Endothelial cell of hepatic sinusoid (primary cell): ENCODE measurements at regions not wholly inside any gene's neighbourhood (a gene's known extent, or its start where the extent isn't known, plus 50 kb on each side); places are given as distances from the start of the nearest gene placed in this dataset.

Source experiments
- in situ Hi-C: cut with HindIII; loops from 2 replicates; pipeline ENCODE4 v1.10.0; 2017; ENCODE audit warnings: low sequenced_read_pairs

GRCh38 chr11:22497474-22497873 lies 128.1 kb downstream of the FANCF start:
- in situ Hi-C loops: no loop called here

GRCh38 chr11:22491555-22492225 lies 133.9 kb downstream of the FANCF start:
- in situ Hi-C loops: loop anchor here (5.0 kb wide), 1 partner anchor 69 kb away; no protein-coding TSS in a partner anchor

DNA sequence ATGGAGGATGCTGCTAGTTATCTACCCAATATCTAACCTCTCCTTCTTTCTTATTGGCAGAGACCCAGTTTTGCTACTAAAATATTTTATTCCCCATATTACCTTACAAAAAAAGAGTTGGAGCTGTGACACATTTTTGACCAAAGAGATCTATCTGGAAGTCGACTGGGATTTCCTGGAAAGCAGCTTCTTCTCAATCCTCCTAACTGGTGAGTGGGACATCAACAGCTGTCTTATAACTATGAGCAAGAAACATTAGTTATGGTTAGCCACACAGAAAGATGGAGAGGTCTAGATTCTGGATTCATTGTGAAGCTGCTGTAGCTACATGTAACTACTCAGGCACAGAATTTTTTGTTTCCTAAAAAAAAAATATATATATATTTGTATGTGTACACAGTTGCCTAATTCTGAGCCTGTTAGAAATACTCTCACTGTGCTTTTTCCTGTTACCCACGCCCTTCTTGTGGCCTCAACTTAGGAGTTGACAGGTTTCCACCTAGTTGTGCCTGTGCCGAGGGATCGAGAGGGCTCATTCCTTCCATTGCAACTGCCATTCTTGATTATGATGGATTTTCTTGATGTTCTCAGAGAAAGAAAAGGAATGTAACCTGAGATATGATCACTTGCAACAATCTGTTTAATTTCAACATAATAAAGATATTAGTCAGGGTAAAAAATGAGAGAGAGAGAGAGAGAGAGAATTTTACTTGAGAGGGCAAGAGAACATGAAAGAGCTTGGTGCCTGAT lies 142.0 kb downstream of the SLC17A6 start:
- in situ Hi-C loops: no loop called here

DNA sequence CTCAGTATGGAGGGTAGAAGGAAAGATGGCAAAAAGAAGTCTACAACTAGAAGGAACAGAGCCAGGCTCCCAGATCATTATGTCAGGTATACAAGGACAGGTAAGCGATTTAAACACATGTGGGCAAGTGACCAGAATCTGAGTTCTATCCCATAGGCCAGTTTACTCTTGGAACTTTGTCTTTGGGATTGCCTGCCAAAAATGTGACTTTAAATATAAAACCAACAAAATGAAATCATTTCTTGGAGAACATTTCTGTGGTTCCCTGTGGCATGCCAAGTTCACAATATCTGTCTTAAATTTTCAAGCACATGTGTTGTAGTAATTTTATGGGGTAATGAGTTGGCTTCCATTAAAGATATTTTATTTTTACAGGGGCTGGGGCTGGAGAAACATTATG lies 141.0 kb downstream of the SLC17A6 start:
- in situ Hi-C loops: no loop called here

- in situ Hi-C loops: no loop called here
Measured at GRCh38 chr11:22478169-22478568, 140.0 kb downstream of the SLC17A6 start.

- in situ Hi-C loops: no loop called here
Measured at GRCh38 chr11:22477312-22477711, 139.1 kb downstream of the SLC17A6 start.

GRCh38 chr11:22476589-22476988 lies 138.4 kb downstream of the SLC17A6 start:
- in situ Hi-C loops: no loop called here

DNA sequence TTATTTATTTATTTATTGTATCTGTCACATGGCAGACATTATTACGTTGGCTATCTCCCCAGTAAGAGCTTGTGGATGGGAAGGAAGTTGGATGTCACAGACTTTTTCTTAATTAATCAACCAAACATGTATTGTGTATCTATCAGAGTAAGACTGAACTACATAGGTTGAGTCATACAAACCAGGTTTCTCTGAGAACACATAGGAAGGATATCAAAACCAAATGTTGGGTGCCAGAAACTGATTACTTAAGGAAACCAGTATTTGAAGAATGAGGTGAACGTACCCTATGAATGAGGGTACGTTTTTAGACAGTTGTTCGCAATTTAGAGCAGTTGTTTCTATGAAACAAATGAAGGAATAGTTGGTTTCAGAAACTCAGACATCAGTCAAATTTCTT lies 136.4 kb downstream of the SLC17A6 start:
- in situ Hi-C loops: no loop called here

- in situ Hi-C loops: no loop called here
Measured at GRCh38 chr11:22473586-22473985, 135.4 kb downstream of the SLC17A6 start.

DNA sequence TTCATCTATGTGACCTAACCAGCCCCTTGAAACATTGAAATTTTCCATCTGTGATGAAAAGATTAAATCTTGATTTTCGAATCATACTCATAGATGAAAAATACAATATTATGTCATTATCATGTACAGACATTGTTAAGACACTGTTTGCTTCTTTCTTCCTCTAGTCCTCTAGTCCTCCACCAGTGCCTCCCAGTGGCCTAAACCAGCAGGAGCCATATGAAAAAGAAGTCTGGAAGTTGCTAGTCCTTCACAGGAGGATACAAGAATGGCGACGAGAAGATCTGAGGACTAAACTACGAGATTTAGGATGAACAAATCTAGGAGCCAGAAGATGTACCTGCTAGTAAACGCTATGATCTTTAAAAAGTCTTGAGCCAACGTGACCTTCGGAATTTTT lies 134.1 kb downstream of the SLC17A6 start:
- in situ Hi-C loops: no loop called here

DNA sequence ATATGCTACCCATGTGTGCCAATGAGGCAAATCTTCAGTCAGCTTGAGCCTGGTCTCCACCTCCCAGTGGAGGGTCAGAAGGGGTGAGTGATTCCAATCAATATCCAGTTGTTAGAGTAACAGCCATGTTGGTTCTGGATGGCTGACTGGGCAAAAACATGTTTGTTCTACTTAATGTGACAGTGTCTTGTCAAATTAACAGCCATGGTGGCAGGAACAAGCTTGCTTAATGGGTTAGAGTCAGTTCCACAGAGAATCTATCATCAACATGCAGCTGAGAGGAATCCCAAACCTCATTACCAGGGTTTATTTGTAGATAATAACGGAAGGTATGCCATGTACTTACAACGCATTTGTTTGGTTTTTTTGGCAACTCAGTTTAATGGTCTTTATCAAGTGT lies 133.2 kb downstream of the SLC17A6 start:
- in situ Hi-C loops: no loop called here

- in situ Hi-C loops: no loop called here
Measured at GRCh38 chr11:22467741-22468140, 129.6 kb downstream of the SLC17A6 start.

DNA sequence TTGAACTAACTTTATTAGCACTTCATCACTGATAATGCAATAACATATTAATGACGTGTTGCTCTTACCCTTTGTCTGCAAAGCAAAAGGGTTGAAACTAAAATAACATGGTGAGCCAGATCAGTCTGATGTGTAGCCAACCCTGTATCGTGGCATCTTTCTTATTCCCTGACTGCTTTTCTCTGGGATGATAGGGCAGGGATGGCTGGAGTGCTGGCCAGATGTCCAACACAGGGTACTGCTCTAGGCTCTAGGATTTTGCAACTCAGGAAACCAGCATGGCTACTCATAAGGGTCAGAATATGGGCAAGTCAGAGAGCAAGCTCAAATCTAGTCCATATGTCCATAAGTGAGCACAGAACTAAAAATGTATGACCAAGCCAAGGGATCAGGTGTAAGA lies 129.1 kb downstream of the SLC17A6 start:
- in situ Hi-C loops: no loop called here

GRCh38 chr11:22466809-22467208 lies 128.6 kb downstream of the SLC17A6 start:
- in situ Hi-C loops: no loop called here

- in situ Hi-C loops: no loop called here
Measured at GRCh38 chr11:22466351-22466750, 128.2 kb downstream of the SLC17A6 start.

DNA sequence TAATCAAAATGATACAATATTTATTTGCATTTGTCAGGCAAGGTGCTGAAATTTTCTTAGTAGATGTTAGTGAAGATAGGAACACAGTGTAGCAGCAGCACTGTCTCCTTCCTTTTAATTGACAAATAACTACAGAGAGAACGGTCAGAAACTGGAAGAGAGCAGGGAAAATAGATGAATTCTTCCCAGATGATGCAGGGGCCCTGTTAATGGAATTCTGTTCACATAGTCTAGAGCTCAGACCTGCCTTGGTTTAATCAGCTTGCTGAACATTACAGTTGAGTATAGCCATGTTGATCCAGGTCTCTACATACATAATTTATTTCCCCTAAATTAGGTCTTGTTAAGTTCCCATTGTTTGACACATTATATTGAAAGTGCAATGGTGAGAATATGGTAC lies 127.4 kb downstream of the SLC17A6 start:
- in situ Hi-C loops: no loop called here

- in situ Hi-C loops: no loop called here
Measured at GRCh38 chr11:22461626-22462025, 123.4 kb downstream of the SLC17A6 start.

DNA sequence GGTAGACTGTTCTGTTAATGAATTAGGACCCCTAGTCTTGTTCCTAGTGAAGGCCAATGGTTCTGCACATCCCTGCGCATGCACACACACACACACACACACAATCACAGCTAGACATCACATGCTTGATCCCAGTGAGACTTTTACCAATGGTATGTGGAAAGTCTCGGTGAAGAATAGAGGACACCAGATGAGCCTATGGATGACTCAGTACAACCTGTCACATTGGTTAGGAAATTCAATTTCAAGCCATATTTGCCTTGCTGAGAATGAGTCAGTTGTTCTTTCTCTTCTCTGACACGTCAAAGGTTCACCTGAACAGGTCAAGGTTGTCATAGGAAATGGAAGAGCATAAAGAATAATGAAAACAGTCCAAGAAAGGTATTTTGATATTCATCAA lies 122.0 kb downstream of the SLC17A6 start:
- in situ Hi-C loops: no loop called here

- in situ Hi-C loops: no loop called here
Measured at GRCh38 chr11:22459048-22459447, 120.9 kb downstream of the SLC17A6 start.

- in situ Hi-C loops: no loop called here
Measured at GRCh38 chr11:22458161-22458560, 120.0 kb downstream of the SLC17A6 start.

GRCh38 chr11:22456993-22457762 lies 119.0 kb downstream of the SLC17A6 start:
- in situ Hi-C loops: no loop called here
